ENCODE measurements at regions not wholly inside any gene's neighbourhood (a gene's known extent, or its start where the extent isn't known, plus 50 kb on each side); places are given as distances from the start of the nearest gene placed in this dataset.

DNA sequence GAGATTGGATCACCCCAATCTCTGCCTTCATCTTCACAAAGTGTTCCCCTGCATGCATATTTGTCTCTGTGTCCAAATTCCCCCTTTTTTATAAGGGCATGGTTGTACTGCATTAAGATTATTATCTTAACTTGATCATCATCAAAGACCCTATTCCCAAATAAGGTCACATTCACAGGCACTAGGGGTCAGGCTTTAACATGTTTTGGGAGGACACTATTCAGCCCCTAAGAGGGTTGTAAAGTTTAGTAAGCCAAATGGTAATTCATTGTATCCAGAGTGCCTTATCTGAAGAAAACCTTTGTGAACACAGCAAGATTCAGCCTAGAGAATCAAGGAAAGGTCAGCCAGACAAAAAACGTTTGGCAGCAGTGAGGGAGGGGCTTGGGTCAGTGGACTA is 317.6 kb upstream of the PLD5 start:
- H3K27me3 ChIP-seq (ENCODE audit: insufficient read depth, low read length): no peaks in the 10 kb centered on the region
- no peaks in the 10 kb centered on the region for H3F3A ChIP-seq (ENCODE audit: insufficient read depth, low read length)
- H3K9me2 ChIP-seq (ENCODE audit: low read depth, low read length): no peaks in the 10 kb centered on the region
- no peaks in the 10 kb centered on the region for H3K36me3 ChIP-seq (ENCODE audit: insufficient read depth, low read length)
- H3K79me2 ChIP-seq (ENCODE audit: insufficient read depth, low read length): no peaks in the 10 kb centered on the region
- H3K9me3 ChIP-seq (ENCODE audit: low read length): no peaks in the 10 kb centered on the region
- H3K4me2 ChIP-seq (ENCODE audit: low read length): no peak overlapping the region
- H3K27ac ChIP-seq (ENCODE audit: low read depth, low read length, poor library complexity, severe bottlenecking): no peak overlapping the region
- no peak overlapping the region for H2AFZ ChIP-seq (ENCODE audit: low read length)
- H4K20me1 ChIP-seq (ENCODE audit: insufficient read depth, low read length): no peaks in the 10 kb centered on the region
- no peaks in the 10 kb centered on the region for H3K4me1 ChIP-seq (ENCODE audit: insufficient read depth, low read length, severe bottlenecking)
- H3K4me3 ChIP-seq (ENCODE audit: low read depth, low read length, poor library complexity, severe bottlenecking): no peak overlapping the region
- TF ChIP-seq, protein P1, sequence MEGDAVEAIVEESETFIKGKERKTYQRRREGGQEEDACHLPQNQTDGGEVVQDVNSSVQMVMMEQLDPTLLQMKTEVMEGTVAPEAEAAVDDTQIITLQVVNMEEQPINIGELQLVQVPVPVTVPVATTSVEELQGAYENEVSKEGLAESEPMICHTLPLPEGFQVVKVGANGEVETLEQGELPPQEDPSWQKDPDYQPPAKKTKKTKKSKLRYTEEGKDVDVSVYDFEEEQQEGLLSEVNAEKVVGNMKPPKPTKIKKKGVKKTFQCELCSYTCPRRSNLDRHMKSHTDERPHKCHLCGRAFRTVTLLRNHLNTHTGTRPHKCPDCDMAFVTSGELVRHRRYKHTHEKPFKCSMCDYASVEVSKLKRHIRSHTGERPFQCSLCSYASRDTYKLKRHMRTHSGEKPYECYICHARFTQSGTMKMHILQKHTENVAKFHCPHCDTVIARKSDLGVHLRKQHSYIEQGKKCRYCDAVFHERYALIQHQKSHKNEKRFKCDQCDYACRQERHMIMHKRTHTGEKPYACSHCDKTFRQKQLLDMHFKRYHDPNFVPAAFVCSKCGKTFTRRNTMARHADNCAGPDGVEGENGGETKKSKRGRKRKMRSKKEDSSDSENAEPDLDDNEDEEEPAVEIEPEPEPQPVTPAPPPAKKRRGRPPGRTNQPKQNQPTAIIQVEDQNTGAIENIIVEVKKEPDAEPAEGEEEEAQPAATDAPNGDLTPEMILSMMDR (IDR thresholded peaks at IDR 0.05; ENCODE audit: low read length): no peak
- no peak for TF ChIP-seq EZH2 (IDR thresholded peaks at IDR 0.05; ENCODE audit: borderline replicate concordance, low read length)
- no peak overlapping the region for H3K9ac ChIP-seq (ENCODE audit: low read length)

DNA sequence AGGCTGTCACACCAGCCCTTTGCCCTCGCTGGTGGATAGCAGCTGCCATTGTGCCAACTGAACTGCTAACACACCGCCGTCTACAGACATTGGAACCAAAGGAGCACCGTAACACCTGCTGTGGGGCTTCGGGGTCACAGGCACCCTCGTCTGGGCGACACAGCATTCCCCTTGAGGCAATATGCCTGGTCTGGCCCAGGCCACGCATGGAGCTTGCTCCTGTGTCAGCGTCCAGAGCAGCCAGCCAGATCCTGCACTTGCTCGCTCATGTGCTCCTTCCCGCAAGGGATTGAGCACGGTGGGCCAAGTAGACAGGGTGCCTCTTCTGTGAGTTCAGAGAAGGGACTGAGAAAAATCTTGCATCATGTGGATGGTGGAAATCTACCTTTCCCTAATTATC is 314.6 kb upstream of the PLD5 start:
- no peaks in the 10 kb centered on the region for H3K4me1 ChIP-seq (ENCODE audit: insufficient read depth, low read length, severe bottlenecking)
- no peaks in the 10 kb centered on the region for H3F3A ChIP-seq (ENCODE audit: insufficient read depth, low read length)
- H3K27me3 ChIP-seq (ENCODE audit: insufficient read depth, low read length): no peaks in the 10 kb centered on the region
- no peaks in the 10 kb centered on the region for H4K20me1 ChIP-seq (ENCODE audit: insufficient read depth, low read length)
- no peaks in the 10 kb centered on the region for H3K9me2 ChIP-seq (ENCODE audit: low read depth, low read length)
- H3K9me3 ChIP-seq (ENCODE audit: low read length): no peaks in the 10 kb centered on the region
- no peak overlapping the region for H3K4me2 ChIP-seq (ENCODE audit: low read length)
- H2AFZ ChIP-seq (ENCODE audit: low read length): no peak overlapping the region
- no peak for TF ChIP-seq EZH2 (IDR thresholded peaks at IDR 0.05; ENCODE audit: borderline replicate concordance, low read length)
- H3K36me3 ChIP-seq (ENCODE audit: insufficient read depth, low read length): no peaks in the 10 kb centered on the region
- H3K79me2 ChIP-seq (ENCODE audit: insufficient read depth, low read length): no peaks in the 10 kb centered on the region
- no peak overlapping the region for H3K27ac ChIP-seq (ENCODE audit: low read depth, low read length, poor library complexity, severe bottlenecking)
- H3K9ac ChIP-seq (ENCODE audit: low read length): no peak overlapping the region
- no peak overlapping the region for H3K4me3 ChIP-seq (ENCODE audit: low read depth, low read length, poor library complexity, severe bottlenecking)

DNA sequence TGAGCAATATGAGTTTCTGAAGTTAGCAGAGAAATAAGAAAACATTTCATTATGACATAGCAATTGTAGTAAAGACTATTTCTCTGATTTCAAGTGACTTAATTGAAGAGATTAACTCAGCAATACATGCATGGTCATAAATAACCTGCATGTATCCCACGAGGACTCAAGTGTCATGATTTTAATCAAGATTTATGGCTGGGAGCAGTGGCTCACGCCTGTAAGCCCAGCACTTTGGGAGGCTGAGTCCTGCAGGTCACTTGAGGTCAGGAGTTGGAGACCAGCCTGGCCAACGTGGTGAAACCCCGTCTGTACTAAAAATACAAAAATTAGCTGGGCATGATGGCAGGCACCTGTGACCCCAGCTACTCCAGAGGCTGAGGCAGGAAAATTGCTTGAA is 311.9 kb upstream of the PLD5 start:
- no peaks in the 10 kb centered on the region for H3K9me2 ChIP-seq (ENCODE audit: low read depth, low read length)
- no peak overlapping the region for H3K4me2 ChIP-seq (ENCODE audit: low read length)

DNA sequence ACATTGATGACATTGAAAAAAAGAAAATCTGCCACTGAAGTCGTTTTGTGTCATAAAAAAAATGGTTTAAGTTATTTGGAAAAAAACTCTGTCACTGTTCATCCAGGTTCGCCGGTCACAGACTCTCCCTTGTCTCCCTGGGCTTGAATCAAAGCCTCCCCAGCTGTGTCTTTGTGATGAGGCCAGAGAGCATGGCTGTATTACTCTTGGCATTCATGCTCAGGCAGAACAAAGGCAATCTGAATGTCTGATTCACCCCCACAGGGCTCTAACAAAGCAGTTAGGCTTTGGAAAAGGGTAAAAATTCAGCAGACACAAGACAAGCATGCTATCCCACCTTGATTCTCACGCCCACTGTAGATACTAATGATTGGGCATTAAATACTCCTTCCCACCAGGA is 304.3 kb upstream of the PLD5 start:
- Histone ChIP-seq H3K9me2 (ENCODE audit: low read depth, low read length) (no peaks in the 10 kb centered on the region), H3K9ac (ENCODE audit: low read length) (no peak overlapping the region), H3K4me2 (ENCODE audit: low read length) (no peak overlapping the region), H3F3A (ENCODE audit: insufficient read depth, low read length) (no peaks in the 10 kb centered on the region), H3K4me1 (ENCODE audit: insufficient read depth, low read length, severe bottlenecking) (no peaks in the 10 kb centered on the region), H4K20me1 (ENCODE audit: insufficient read depth, low read length) (no peaks in the 10 kb centered on the region), H3K27ac (ENCODE audit: low read depth, low read length, poor library complexity, severe bottlenecking) (no peak overlapping the region), H3K4me3 (ENCODE audit: low read depth, low read length, poor library complexity, severe bottlenecking) (no peak overlapping the region), H3K9me3 (ENCODE audit: low read length) (no peaks in the 10 kb centered on the region), H3K79me2 (ENCODE audit: insufficient read depth, low read length) (no peaks in the 10 kb centered on the region), H3K36me3 (ENCODE audit: insufficient read depth, low read length) (no peaks in the 10 kb centered on the region), H3K27me3 (ENCODE audit: insufficient read depth, low read length) (no peaks in the 10 kb centered on the region), H2AFZ (ENCODE audit: low read length) (no peak overlapping the region)
- TF ChIP-seq EZH2 (IDR thresholded peaks at IDR 0.05; ENCODE audit: borderline replicate concordance, low read length): no peak
- TF ChIP-seq, protein P1 (IDR thresholded peaks at IDR 0.05; ENCODE audit: low read length): no peak

More for the DNA sequence above, 311.9 kb upstream of the PLD5 start:
- no peaks in the 10 kb centered on the region for H3K9me3 ChIP-seq (ENCODE audit: low read length)
- no peak overlapping the region for H3K4me3 ChIP-seq (ENCODE audit: low read depth, low read length, poor library complexity, severe bottlenecking)
- H3K4me1 ChIP-seq (ENCODE audit: insufficient read depth, low read length, severe bottlenecking): no peaks in the 10 kb centered on the region
- H3K36me3 ChIP-seq (ENCODE audit: insufficient read depth, low read length): no peaks in the 10 kb centered on the region
- TF ChIP-seq, protein P1 (IDR thresholded peaks at IDR 0.05; ENCODE audit: low read length): no peak
- H3F3A ChIP-seq (ENCODE audit: insufficient read depth, low read length): no peaks in the 10 kb centered on the region
- H2AFZ ChIP-seq (ENCODE audit: low read length): no peak overlapping the region
- no peaks in the 10 kb centered on the region for H4K20me1 ChIP-seq (ENCODE audit: insufficient read depth, low read length)
- H3K9ac ChIP-seq (ENCODE audit: low read length): no peak overlapping the region
- H3K27me3 ChIP-seq (ENCODE audit: insufficient read depth, low read length): no peaks in the 10 kb centered on the region
- H3K79me2 ChIP-seq (ENCODE audit: insufficient read depth, low read length): no peaks in the 10 kb centered on the region
- no peak overlapping the region for H3K27ac ChIP-seq (ENCODE audit: low read depth, low read length, poor library complexity, severe bottlenecking)
